ENCODE measurements at regions not wholly inside any gene's neighbourhood (a gene's known extent, or its start where the extent isn't known, plus 50 kb on each side); places are given as distances from the start of the nearest gene placed in this dataset.

DNA sequence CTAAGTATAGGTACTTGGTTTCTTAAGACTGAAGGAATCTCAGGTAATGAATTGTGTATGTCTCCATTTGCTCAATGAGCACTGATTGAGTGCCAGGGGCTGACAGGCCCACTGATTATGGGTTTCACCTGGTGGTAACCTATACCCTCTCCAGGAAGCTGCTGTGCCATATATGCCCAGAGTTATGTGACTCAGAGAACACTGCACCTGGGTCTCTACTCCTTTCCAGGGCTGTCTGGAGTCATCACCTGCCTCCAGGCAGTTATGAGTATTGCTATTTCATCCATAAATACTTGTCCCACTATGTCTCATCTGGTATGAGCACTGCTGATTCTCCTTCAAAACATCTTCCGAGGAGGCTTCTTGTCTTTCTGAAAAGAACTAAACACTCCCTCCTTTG lies 692.9 kb downstream of the BCL11B start:
- no peak for DNase-seq (ENCODE audit: low spot score)
- no peak for ATAC-seq (ENCODE audit: low FRiP score)
- TF ChIP-seq, protein P1, sequence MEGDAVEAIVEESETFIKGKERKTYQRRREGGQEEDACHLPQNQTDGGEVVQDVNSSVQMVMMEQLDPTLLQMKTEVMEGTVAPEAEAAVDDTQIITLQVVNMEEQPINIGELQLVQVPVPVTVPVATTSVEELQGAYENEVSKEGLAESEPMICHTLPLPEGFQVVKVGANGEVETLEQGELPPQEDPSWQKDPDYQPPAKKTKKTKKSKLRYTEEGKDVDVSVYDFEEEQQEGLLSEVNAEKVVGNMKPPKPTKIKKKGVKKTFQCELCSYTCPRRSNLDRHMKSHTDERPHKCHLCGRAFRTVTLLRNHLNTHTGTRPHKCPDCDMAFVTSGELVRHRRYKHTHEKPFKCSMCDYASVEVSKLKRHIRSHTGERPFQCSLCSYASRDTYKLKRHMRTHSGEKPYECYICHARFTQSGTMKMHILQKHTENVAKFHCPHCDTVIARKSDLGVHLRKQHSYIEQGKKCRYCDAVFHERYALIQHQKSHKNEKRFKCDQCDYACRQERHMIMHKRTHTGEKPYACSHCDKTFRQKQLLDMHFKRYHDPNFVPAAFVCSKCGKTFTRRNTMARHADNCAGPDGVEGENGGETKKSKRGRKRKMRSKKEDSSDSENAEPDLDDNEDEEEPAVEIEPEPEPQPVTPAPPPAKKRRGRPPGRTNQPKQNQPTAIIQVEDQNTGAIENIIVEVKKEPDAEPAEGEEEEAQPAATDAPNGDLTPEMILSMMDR (IDR thresholded peaks at IDR 0.05): no peak

DNA sequence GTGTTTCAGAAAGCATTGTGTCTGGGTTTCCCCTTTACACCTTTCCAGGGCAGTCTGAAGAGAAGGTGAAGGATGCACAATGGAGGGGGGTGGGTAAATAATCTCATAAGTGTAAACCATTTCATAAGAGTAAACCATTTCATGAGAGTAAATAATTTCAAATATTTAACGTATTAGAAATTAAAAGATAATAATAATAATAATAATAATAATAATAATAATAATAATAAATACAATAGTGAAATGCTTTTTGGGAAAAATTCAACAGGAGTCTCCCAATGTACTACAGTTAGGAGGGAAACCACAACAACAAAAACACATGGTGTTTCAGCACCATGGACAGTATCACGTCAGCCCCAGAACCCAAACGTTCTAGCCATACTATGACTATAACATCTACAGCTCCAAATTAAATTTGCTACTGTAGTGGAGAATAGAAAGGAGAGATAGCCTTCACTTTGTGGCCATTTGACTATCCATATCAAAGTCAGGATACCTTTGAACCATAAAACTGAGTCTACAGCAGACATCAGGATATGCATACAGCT lies 691.8 kb downstream of the BCL11B start:
- no peak for ATAC-seq (ENCODE audit: low FRiP score)
- DNase-seq (ENCODE audit: low spot score): no peak
- TF ChIP-seq, protein P1 (IDR thresholded peaks at IDR 0.05): no peak

DNA sequence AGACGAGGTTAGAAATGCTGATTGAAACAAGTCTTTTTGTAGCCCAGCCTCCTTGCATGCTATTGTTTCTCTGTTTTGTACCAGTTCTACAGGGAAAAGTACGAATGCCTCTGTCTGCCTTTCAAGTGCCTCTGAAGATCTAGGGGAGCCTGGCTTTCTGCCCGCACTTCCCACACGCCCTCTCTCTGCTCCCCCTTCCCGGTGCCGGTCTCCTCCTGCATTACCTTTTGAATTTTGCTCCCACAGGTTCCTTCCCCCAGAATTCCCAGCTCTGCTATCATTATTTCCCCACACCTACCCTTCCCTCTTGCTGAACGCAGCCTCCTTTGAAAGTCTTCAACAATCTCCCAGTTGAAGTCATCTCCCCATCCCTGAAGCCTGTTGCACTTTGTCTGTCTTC lies 689.7 kb downstream of the BCL11B start:
- ATAC-seq (ENCODE audit: low FRiP score) (no peak), DNase-seq (ENCODE audit: low spot score) (no peak)
- TF ChIP-seq, protein P1 (IDR thresholded peaks at IDR 0.05): no peak

DNA sequence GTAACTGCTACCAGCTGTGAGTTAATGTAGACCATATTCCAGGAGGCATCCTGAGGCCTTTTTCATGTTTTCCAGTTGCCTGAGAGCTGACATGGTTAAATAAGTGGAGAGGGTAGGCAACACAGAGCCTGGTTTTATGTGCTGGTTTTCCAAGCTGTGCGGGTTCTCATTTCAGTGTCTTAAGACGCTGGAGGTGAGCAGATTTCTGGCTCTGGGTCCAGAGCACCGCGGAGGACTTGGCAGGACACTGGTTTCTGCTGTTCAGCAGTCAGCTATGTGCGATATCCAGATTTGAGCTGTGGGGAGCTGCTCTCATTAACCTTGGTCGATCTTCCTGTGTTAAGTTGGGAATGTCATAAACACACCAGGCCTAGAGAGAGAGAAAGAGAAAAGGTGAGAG lies 680.8 kb downstream of the BCL11B start:
- ATAC-seq (ENCODE audit: low FRiP score) (no peak), DNase-seq (ENCODE audit: low spot score) (no peak)
- TF ChIP-seq, protein P1 (IDR thresholded peaks at IDR 0.05): no peak

DNA sequence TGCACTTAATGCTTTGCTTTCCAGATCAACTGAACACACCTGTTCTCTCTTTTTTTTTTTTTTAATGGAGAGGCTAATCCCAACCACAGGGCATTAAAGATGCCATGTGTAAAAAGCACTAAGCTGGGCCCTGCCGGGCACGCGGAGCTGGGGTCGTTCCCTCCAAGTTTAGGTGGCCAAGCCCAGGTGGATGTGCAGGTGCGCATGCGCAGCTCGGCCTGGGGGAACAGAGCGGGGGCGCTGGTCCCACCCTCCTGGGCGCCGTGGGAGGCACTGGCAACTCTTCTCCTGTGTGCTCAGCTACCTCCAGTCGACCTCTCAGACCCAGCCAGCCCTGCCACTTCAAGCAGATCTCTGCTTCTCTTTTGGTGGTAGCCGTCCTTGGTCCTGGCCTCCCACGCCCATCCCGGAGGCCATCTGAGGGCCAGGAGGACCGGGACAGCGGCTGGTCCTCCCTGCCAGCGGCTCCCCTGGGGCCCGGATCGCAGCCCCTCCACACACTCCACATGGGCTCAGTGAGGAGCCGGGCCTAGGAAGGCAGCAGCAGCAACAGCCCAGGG lies 679.3 kb downstream of the BCL11B start:
- ATAC-seq (ENCODE audit: low FRiP score) (no peak), DNase-seq (ENCODE audit: low spot score) (no peak)
- TF ChIP-seq, protein P1 (IDR thresholded peaks at IDR 0.05): no peak

DNA sequence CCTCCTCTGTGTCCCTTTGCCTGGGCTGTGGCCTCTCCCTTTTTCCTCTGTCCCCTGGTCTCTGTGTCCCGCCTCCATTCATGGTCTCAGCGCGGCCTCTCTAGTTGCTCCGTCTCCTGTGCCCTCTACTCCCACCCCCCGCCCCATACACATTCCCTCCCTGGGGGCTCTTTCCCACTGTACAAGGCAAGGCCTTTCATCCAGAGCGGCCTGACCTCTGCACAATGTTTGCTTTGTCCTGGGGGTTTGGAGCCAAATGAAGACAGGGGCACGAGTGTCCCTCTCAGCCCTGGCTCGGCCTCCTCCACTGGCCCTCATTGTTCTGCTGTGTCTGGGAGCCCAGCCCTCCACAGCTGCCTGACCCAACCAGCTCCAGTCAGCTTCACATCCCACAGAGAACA lies 678.6 kb downstream of the BCL11B start:
- DNase-seq (ENCODE audit: low spot score) (no peak), ATAC-seq (ENCODE audit: low FRiP score) (no peak)
- TF ChIP-seq, protein P1 (IDR thresholded peaks at IDR 0.05): no peak

DNA sequence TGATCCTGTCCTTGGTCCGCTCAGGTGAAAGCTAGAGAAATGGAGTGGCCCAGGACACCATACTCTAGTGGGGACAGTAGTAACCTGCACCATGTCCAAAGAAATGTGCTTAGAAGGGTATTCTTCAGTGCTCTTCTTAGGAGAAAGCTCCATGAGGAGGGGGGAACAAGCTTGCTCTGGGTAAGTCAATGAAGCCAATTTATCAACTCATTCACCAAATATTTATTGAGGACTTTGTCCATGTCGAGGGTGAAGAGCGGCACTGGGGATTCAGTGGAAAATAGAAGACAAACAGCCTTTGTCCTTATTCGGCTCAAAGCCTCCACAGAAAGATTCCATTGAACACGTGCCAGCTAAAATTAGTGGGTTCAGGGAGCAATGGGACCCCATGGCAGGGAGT lies 677.8 kb downstream of the BCL11B start:
- TF ChIP-seq, protein P1 (IDR thresholded peaks at IDR 0.05): no peak
- ATAC-seq (ENCODE audit: low FRiP score) (no peak), DNase-seq (ENCODE audit: low spot score) (no peak)

Measured in omental fat pad (tissue), 3 donors.